ENCODE measurements at regions not wholly inside any gene's neighbourhood (a gene's known extent, or its start where the extent isn't known, plus 50 kb on each side); places are given as distances from the start of the nearest gene placed in this dataset.

DNA sequence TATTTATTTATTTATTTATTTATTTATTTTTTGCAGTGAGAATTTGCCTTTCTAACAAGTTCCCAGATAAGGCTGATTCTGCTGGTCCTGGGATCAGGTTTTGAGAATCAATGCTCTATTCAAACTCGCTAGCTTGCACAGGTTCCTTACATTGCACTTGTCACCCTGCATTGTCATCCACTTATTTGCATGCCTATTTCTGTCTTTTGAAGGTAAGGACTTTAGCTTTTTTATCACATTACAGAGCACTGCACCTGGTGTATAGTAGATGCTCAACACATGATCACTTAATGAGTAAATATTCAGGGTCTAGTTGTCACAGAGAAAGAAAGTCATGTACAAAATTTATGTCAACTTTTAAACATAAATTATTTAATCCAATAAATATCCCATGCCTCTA lies 219.7 kb upstream of the BTG1 start:
- BruUV-seq (replicated peaks): no TSS peak
- no peak overlapping the region for H3K4me3 ChIP-seq (ENCODE audit: low read depth in 2 of 2, low read length in 2 of 2)
- ChIA-PET POLR2A (no interaction called here), CTCF (no interaction called here)
- H3K9me3 ChIP-seq (ENCODE audit: control insufficient read depth, insufficient read depth, low read depth, low read length): no peaks in the 10 kb centered on the region
- no peak for ATAC-seq
- intact Hi-C loops (cut with micrococcal nuclease; ENCODE audit: unreplicated experiment): no loop called here
- no peak for TF ChIP-seq SIN3A (IDR thresholded peaks at IDR 0.05; ENCODE audit: borderline replicate concordance, insufficient read depth, low read depth, low read length)
- TF ChIP-seq, protein P1, sequence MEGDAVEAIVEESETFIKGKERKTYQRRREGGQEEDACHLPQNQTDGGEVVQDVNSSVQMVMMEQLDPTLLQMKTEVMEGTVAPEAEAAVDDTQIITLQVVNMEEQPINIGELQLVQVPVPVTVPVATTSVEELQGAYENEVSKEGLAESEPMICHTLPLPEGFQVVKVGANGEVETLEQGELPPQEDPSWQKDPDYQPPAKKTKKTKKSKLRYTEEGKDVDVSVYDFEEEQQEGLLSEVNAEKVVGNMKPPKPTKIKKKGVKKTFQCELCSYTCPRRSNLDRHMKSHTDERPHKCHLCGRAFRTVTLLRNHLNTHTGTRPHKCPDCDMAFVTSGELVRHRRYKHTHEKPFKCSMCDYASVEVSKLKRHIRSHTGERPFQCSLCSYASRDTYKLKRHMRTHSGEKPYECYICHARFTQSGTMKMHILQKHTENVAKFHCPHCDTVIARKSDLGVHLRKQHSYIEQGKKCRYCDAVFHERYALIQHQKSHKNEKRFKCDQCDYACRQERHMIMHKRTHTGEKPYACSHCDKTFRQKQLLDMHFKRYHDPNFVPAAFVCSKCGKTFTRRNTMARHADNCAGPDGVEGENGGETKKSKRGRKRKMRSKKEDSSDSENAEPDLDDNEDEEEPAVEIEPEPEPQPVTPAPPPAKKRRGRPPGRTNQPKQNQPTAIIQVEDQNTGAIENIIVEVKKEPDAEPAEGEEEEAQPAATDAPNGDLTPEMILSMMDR (IDR thresholded peaks at IDR 0.05): no peak
- no peak for TF ChIP-seq POLR2AphosphoS5 (IDR thresholded peaks at IDR 0.05; ENCODE audit: low read depth, low read length)
- TF ChIP-seq, protein P2, sequence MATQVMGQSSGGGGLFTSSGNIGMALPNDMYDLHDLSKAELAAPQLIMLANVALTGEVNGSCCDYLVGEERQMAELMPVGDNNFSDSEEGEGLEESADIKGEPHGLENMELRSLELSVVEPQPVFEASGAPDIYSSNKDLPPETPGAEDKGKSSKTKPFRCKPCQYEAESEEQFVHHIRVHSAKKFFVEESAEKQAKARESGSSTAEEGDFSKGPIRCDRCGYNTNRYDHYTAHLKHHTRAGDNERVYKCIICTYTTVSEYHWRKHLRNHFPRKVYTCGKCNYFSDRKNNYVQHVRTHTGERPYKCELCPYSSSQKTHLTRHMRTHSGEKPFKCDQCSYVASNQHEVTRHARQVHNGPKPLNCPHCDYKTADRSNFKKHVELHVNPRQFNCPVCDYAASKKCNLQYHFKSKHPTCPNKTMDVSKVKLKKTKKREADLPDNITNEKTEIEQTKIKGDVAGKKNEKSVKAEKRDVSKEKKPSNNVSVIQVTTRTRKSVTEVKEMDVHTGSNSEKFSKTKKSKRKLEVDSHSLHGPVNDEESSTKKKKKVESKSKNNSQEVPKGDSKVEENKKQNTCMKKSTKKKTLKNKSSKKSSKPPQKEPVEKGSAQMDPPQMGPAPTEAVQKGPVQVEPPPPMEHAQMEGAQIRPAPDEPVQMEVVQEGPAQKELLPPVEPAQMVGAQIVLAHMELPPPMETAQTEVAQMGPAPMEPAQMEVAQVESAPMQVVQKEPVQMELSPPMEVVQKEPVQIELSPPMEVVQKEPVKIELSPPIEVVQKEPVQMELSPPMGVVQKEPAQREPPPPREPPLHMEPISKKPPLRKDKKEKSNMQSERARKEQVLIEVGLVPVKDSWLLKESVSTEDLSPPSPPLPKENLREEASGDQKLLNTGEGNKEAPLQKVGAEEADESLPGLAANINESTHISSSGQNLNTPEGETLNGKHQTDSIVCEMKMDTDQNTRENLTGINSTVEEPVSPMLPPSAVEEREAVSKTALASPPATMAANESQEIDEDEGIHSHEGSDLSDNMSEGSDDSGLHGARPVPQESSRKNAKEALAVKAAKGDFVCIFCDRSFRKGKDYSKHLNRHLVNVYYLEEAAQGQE (IDR thresholded peaks at IDR 0.05; ENCODE audit: insufficient read depth in 1 of 2, low read depth in 2 of 2, low read length in 1 of 2): no peak
- TF ChIP-seq TCF7L2 (IDR thresholded peaks at IDR 0.05; ENCODE audit: low read depth, low read length): no peak
- no peaks in the 10 kb centered on the region for H3K36me3 ChIP-seq (ENCODE audit: control insufficient read depth, insufficient read depth, low read length)
- H3K27ac ChIP-seq (ENCODE audit: low read length): no peak overlapping the region
- in situ Hi-C loops (cut with HindIII; ENCODE audit: low pct_unique_long_range_greater_than_20kb, low sequenced_read_pairs): no loop called here
- DNase-seq (ENCODE audit: low read depth, low spot score): no peak
- no peaks in the 10 kb centered on the region for H3K4me1 ChIP-seq (ENCODE audit: control insufficient read depth, insufficient read depth, low read length)
- no peaks in the 10 kb centered on the region for H3K27me3 ChIP-seq (ENCODE audit: control insufficient read depth, insufficient read depth, low read length)

DNA sequence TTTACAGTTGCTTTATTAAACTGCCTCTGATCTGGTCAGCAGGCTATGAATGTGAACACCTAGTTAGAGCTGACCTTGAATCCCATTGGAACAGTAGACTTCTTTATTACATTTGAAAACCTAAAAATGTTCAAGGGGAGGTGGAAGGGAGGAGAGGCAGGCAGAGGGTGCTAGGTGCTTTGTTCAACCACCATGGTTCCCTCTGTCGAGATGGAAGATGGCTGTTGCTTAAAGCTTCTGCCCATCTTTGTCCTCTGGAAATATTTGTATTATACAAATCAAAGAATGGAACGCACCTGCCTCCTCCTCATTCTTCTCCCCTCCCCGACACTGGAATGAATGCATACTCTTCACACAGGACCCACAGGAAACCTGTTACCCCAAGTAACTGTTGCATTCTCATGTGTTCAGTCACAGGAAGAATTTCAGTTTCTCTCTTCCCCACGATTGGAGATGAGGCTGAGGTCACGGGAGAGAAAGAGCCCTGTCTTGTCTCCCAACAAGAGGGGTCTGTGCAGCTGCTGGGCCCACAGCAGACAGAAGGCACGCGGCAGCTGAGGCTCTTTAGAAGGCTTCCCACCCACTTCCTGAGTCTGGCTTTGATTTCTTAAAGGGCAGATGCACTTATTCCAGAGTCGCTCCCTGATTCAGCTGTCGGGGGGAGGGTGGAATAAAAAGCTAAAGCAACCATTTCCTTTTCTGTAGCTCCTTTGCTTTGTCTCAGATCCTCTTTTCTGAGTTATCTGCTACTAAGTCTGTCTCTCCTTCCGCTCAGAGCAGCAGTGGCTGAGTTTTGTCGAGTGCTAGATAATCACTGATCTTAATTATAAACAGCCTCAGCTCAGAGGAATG lies 217.9 kb upstream of the BTG1 start:
- no peak overlapping the region for H3K27ac ChIP-seq (ENCODE audit: low read length)
- no peaks in the 10 kb centered on the region for H3K4me1 ChIP-seq (ENCODE audit: control insufficient read depth, insufficient read depth, low read length)
- in situ Hi-C loops (cut with HindIII; ENCODE audit: low pct_unique_long_range_greater_than_20kb, low sequenced_read_pairs): no loop called here
- H3K36me3 ChIP-seq (ENCODE audit: control insufficient read depth, insufficient read depth, low read length): no peaks in the 10 kb centered on the region
- TF ChIP-seq POLR2AphosphoS5 (IDR thresholded peaks at IDR 0.05; ENCODE audit: low read depth, low read length): no peak
- TF ChIP-seq SIN3A (IDR thresholded peaks at IDR 0.05; ENCODE audit: borderline replicate concordance, insufficient read depth, low read depth, low read length): no peak
- TF ChIP-seq, protein P2 (IDR thresholded peaks at IDR 0.05; ENCODE audit: insufficient read depth in 1 of 2, low read depth in 2 of 2, low read length in 1 of 2): no peak
- no peak for TF ChIP-seq TCF7L2 (IDR thresholded peaks at IDR 0.05; ENCODE audit: low read depth, low read length)
- TF ChIP-seq, protein P1 (IDR thresholded peaks at IDR 0.05): no peak
- POLR2A ChIA-PET: interaction anchor here (0.6 to 0.7 kb wide), 2 partner anchors 305 to 807 kb away, joined by 7 read pairs; no protein-coding TSS in a partner anchor
- CTCF ChIA-PET: no interaction called here
- intact Hi-C loops (cut with micrococcal nuclease; ENCODE audit: unreplicated experiment): no loop called here
- ATAC-seq: no peak
- no peak for DNase-seq (ENCODE audit: low read depth, low spot score)
- no peaks in the 10 kb centered on the region for H3K9me3 ChIP-seq (ENCODE audit: control insufficient read depth, insufficient read depth, low read depth, low read length)
- H3K4me3 ChIP-seq (ENCODE audit: low read depth in 2 of 2, low read length in 2 of 2): no peak overlapping the region
- BruUV-seq (replicated peaks): no TSS peak
- H3K27me3 ChIP-seq (ENCODE audit: control insufficient read depth, insufficient read depth, low read length): no peaks in the 10 kb centered on the region
